GM12872 (cell line): ENCODE measurements at regions not wholly inside any gene's neighbourhood (a gene's known extent, or its start where the extent isn't known, plus 50 kb on each side); places are given as distances from the start of the nearest gene placed in this dataset.

ENCODE experiments used
- TF ChIP-seq, protein P1 (sequence below): IDR thresholded peaks from 3 replicates; pipeline ENCODE4 v1.5.1; 2011; ENCODE audit warnings: low read depth, mild to moderate bottlenecking, low read length, moderate library complexity; ENCODE audit not compliant: insufficient read depth

- TF ChIP-seq, protein P1, sequence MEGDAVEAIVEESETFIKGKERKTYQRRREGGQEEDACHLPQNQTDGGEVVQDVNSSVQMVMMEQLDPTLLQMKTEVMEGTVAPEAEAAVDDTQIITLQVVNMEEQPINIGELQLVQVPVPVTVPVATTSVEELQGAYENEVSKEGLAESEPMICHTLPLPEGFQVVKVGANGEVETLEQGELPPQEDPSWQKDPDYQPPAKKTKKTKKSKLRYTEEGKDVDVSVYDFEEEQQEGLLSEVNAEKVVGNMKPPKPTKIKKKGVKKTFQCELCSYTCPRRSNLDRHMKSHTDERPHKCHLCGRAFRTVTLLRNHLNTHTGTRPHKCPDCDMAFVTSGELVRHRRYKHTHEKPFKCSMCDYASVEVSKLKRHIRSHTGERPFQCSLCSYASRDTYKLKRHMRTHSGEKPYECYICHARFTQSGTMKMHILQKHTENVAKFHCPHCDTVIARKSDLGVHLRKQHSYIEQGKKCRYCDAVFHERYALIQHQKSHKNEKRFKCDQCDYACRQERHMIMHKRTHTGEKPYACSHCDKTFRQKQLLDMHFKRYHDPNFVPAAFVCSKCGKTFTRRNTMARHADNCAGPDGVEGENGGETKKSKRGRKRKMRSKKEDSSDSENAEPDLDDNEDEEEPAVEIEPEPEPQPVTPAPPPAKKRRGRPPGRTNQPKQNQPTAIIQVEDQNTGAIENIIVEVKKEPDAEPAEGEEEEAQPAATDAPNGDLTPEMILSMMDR = no peak
Measured at GRCh38 chrX:1918780-1919179, 303.9 kb downstream of the ASMT start.

DNA sequence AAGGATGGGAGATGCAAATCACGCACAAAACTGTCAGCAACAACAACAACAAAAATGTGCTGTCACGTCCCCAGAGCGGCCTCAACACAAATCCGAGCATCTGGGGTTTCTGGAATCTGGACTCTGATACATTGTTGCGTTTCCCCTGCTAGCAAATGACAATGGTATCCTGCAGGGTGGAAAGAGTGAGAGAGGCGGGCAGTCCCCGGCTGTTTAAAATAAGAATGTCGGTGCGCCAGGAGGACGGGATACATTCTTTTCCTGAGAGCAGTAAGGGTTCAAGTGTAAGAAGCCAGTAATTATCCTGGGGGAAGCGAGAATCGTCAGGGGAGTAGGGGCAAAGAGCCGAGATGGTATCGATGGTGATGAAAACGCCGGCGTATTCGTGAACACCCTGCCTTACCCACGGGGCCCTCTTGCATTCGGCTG, 310.2 kb downstream of the ASMT start:
- TF ChIP-seq, protein P1 = no peak

DNA sequence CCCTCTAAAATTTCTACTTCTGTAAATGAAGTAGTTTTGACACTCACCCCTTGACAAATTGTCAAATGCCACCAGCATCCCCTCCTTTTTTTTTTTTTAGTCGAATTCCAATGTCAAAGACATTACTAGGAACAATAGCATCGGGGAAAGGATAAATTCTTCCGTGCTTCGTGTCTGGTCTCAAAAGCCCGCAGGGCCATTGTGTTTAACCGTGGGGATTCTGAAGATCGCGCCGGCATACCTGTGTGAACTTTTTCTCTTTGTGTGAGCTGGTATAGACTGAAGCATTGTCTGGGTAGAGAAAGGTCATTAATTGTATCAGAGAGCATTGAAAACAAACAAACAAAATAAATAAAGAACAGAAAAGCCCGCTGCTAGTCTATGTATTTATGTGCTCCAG, 313.9 kb downstream of the ASMT start:
- TF ChIP-seq, protein P1 = no peak

DNA sequence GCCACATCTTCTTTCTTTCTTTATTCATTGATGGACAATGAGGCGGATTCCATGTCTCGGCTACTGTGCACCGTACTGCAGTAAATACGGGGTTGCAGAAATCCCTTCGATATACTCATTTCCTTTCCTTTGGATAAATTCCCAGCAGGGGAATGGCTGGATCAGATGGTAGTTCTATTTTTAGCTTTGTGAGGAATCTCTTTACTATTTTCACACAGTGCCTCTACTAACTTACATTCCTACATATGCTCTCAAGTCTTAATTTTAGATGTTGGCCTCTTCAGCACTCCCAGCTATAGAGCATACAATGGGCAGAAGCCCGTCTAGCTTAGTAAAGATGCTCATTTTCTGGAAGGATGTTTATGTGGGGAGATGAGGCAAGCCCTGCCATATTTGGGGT, 317.4 kb downstream of the ASMT start:
- TF ChIP-seq, protein P1 = no peak

DNA sequence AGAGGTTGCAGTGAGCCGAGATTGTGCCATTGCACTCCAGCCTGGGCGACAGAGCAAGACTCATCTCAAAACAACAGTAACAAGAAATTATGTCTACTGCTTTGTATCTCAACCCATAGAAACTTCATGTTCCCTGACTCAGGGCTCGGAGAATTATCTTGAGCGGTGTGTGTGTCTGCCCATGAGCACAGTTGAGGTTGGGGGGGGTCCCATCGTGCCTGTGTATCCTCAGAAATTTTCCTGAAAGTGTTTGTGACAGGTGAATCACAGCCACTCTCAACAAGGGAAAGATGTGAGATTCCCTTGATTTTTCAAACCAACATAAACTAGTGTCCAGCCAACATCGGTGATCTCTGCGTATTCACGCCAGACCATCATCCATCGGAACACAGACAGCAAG, 319.1 kb downstream of the ASMT start:
- TF ChIP-seq, protein P1 = no peak

- TF ChIP-seq, protein P1 = no peak
Measured at GRCh38 chrX:1935805-1936204, 320.9 kb downstream of the ASMT start.

DNA sequence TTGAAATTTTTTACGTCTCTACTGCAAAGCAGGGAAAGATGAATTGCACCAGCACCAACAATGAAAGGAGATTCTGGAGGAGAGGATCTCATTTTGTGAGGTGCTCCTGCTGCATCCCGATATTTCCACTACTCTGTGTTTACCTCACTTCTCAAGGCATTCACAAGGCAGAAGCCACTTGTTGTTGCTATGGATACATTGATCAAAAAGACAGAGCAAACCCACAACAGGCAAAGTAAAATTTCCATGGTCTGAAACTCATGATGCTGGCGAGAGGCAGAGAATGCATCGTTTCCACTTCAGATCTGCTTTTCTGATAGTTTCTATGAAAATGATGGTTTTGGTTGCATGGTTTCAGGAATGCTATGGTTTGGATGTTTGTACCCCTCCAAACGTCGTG, 323.3 kb downstream of the ASMT start:
- TF ChIP-seq, protein P1 = no peak

DNA sequence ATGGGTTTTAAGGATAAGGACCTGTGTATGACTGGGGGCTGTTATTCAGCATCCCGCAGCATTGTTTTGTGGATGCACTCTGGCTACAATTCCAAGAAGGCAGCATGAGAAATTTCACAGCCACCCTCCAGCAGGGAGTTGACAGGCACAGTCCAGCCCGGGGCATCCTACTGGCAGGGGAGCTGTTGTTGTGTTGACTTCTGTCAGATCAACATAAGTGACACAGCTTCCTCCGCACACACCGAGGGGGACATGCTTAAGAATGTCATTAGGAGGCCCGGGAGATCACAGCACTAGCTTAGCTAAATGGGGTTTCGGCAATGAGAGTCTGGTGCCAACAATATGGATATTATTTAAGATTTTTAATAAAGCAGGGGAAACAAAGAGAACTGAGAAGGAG, 326.5 kb downstream of the ASMT start:
- TF ChIP-seq, protein P1 = no peak
